ENCODE measurements at regions not wholly inside any gene's neighbourhood (a gene's known extent, or its start where the extent isn't known, plus 50 kb on each side); places are given as distances from the start of the nearest gene placed in this dataset.

- no peak for TF ChIP-seq ESRRG (CRISPR knock-in tag; IDR thresholded peaks at IDR 0.05)
- TF ChIP-seq GLIS3 (CRISPR knock-in tag; IDR thresholded peaks at IDR 0.05): no peak
- no peak for TF ChIP-seq TSHZ2 (CRISPR knock-in tag; IDR thresholded peaks at IDR 0.05)
- no peak for TF ChIP-seq ZFP30 (CRISPR knock-in tag; IDR thresholded peaks at IDR 0.05)
- no peak for TF ChIP-seq CSDC2 (CRISPR knock-in tag; IDR thresholded peaks at IDR 0.05)
- no peak for TF ChIP-seq ZNF70 (CRISPR knock-in tag; IDR thresholded peaks at IDR 0.05)
- no peak for TF ChIP-seq TCF4 (CRISPR knock-in tag; IDR thresholded peaks at IDR 0.05; ENCODE audit: borderline replicate concordance)
- TF ChIP-seq ARNTL (CRISPR knock-in tag; IDR thresholded peaks at IDR 0.05; ENCODE audit: borderline replicate concordance, low read depth): no peak
- TF ChIP-seq CREB5 (CRISPR knock-in tag; IDR thresholded peaks at IDR 0.05; ENCODE audit: low read depth): no peak
- no peak for ATAC-seq
Observed at GRCh38 chr1:191305370-191305769, 827.7 kb upstream of the BRINP3 start.

- TF ChIP-seq CREB5 (CRISPR knock-in tag; IDR thresholded peaks at IDR 0.05; ENCODE audit: low read depth) (no peak), PPARA (CRISPR knock-in tag; IDR thresholded peaks at IDR 0.05; ENCODE audit: borderline replicate concordance) (no peak), SNAI2 (CRISPR knock-in tag; IDR thresholded peaks at IDR 0.05) (no peak), BACH2 (CRISPR knock-in tag; IDR thresholded peaks at IDR 0.05; ENCODE audit: borderline replicate concordance) (no peak), ZNF8 (CRISPR knock-in tag; IDR thresholded peaks at IDR 0.05) (no peak), TOX (CRISPR knock-in tag; IDR thresholded peaks at IDR 0.05; ENCODE audit: borderline replicate concordance) (no peak), GLIS3 (CRISPR knock-in tag; IDR thresholded peaks at IDR 0.05) (no peak)
- no peak for ATAC-seq
Observed at GRCh38 chr1:191306916-191307315, 829.3 kb upstream of the BRINP3 start.

GRCh38 chr1:191320062-191320461, 838.2 kb upstream of the RGS18 start:
- ATAC-seq: no peak
- TF ChIP-seq ZC3H10 (CRISPR knock-in tag; IDR thresholded peaks at IDR 0.05) (no peak), PATZ1 (CRISPR knock-in tag; IDR thresholded peaks at IDR 0.05; ENCODE audit: borderline replicate concordance) (no peak), SNAI2 (CRISPR knock-in tag; IDR thresholded peaks at IDR 0.05) (no peak), BACH2 (CRISPR knock-in tag; IDR thresholded peaks at IDR 0.05; ENCODE audit: borderline replicate concordance) (no peak), ZNF70 (CRISPR knock-in tag; IDR thresholded peaks at IDR 0.05) (no peak), ISL1 (CRISPR knock-in tag; IDR thresholded peaks at IDR 0.05) (no peak), RARB (CRISPR knock-in tag; IDR thresholded peaks at IDR 0.05) (no peak), TSHZ2 (CRISPR knock-in tag; IDR thresholded peaks at IDR 0.05) (no peak), PPARA (CRISPR knock-in tag; IDR thresholded peaks at IDR 0.05; ENCODE audit: borderline replicate concordance) (no peak), ESRRG (CRISPR knock-in tag; IDR thresholded peaks at IDR 0.05) (no peak), ZNF565 (CRISPR knock-in tag; conservative IDR thresholded peaks at IDR 0.05; ENCODE audit: low read depth) (no peak), ZFP3 (CRISPR knock-in tag; IDR thresholded peaks at IDR 0.05) (no peak), TCF4 (CRISPR knock-in tag; IDR thresholded peaks at IDR 0.05; ENCODE audit: borderline replicate concordance) (no peak), CSRNP3 (CRISPR knock-in tag; IDR thresholded peaks at IDR 0.05) (no peak), ZNF8 (CRISPR knock-in tag; IDR thresholded peaks at IDR 0.05) (no peak), TOX (CRISPR knock-in tag; IDR thresholded peaks at IDR 0.05; ENCODE audit: borderline replicate concordance) (no peak)

All from SK-N-SH treated with all-trans-retinoic acid at 6 μM for 48 hours (cell line).